ENCODE measurements at regions not wholly inside any gene's neighbourhood (a gene's known extent, or its start where the extent isn't known, plus 50 kb on each side); places are given as distances from the start of the nearest gene placed in this dataset.
A peak's percentile ranks its signal among the peaks of the same experiment; 100 is the strongest.
"Not testable (repeated sequence)": the region's sequence is repeated elsewhere in the genome, so short reads cannot be mapped to it uniquely, and the experiment has no call there.

DNA sequence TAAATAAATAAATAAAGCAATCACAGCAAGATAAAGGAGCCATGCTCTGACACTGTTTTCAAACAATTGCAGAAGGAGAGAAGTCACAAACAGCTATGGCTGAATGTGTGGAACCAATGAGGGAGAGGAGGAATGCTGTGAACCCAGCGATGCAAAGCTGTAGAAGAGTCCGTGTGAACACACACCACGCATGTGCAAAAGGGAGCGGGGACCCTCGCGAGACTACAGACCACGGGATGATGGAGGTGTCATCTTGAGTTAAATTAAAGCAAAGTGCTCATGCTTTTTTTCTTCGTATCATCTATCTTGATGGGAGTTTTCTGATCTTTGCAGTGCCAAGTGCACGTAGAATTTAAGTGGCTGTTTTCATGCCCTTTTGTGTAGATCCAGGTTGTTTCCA lies 123.8 kb upstream of the CDH5 start:
- no peak for DNase-seq (ENCODE audit: low read depth)

DNA sequence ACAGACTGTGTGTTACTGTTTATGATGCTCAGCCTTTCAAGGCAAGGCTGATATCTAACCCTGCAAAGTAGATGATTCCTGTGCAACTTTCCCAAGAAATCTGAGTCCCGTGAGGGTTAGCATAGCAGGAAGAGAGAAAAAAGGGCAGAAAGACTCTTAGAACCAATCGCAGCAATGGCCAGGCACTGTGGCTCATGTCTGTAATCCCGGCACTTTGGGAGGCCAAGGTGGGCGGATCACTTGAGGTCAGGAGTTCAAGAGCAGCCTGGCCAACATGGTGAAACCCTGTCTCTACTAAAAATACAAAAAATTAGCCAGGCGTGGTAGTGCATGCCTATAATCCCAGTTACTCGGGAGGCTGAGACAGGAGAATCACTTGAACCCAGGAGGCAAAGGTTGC lies 124.3 kb upstream of the CDH5 start:
- not testable (repeated sequence) for DNase-seq (ENCODE audit: low read depth)

DNA sequence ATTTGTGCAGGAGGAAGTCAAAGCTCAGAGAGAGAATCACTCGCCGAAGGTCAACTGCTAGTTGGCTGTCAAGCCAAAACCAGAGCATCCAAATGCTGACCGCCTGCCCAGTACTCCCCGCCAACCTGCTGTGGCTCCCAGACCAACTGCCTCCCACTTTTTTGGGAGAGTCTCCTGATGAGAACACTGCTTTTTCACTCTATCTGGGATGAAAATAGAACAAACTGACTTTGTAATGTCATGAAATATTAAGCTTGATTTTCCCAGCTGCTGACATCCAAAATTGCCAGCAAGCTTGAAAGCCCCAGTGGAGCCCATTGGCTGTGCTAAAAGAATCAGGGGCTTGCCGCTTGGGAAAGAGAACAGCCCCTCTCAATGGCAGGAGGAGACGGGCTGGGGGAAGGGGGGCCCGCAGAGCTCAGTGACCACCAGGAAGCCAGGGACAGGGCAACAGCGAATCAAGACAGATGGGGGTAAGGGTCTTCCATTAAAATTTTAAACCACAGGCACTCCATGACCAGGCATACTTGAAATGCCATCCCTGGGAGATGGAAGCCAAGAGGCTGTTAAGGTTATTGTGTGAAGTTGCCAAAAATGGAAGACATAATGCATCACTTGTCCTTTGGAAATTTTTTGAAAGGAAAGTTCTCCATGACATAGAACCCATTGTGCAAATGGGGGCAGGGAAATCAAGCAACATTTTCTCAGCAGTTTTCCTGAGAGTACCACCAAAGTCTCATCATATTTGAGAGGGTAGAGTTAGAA lies 125.7 kb upstream of the CDH5 start:
- no peak for DNase-seq (ENCODE audit: low read depth)

GRCh38 chr16:66240088-66240487 lies 126.4 kb upstream of the CDH5 start:
- no peak for DNase-seq (ENCODE audit: low read depth)

DNA sequence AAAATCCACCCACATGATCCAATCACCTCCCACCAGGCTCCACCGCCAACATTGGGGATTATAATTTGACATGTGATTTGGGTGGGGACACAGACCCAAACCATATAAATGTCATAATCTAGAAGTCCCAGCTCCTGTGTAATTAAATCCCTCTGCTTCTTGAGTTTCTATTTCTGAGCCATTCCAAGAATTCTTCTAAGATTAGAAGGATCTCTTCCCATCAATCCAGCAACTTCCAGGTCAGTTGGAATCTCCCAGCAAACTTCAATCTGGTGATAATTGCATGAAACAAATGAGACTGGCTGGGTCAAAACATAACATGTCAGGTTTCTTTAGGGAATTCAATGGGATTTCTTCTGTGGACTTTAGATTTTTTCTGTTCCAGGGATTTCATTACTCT lies 127.8 kb upstream of the CDH5 start:
- no peak for DNase-seq (ENCODE audit: low read depth)

- DNase-seq (ENCODE audit: low read depth), result no peak
These were observed 130.2 kb upstream of the CDH5 start for GRCh38 chr16:66236301-66236700.

DNA sequence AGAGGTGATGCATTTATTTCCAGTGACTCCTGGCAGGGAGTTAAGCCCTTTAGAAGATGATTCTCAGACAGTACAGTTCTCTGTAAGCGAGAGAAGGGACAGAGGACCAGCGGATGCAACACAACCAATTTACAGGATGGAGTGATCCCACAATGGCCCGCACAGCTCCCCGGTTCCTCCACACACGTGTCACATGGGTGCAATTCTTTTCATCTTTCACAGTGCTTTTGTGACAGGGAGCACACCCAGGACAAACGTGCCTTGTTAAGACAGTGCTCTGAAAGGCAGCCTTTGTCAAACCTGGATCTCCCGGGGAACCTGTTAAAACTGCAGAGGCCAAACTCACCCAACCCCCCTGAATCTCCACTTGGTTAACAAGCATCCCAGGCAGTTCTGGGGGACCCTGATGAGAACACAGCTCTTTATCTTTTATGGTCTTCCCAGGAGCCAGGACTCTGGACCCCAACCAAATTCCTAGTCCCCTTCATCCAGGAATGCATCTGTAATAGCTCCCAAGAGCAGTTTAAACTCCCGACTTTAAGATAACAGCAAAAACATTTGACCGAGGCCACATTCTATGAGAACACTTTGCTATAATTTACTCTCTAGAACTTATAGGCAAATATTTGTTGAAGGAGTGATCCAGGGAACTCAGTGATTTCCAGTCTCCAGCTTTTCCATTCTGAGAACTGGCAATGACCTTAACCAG lies 134.9 kb upstream of the CDH5 start:
- no peak for DNase-seq (ENCODE audit: low read depth)

DNA sequence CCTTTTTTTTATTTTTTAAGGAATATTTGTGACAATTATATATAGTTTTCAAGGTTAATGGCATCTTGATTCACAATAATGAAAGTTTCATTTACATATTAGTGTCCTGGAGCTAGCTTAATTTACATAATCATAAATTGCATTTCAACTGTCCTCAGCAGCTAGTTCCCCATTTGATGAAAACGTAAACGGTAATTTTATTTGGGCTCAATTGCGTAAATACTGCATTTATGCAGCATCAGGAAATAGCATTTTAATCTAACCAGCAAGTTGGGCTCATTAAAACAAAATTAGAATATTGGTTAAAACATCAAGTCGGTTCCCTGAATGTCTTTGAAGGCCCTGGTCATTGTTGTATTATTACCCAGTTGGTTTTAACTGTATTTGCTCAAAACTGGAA lies 136.8 kb upstream of the CDH5 start:
- DNase-seq (ENCODE audit: low read depth), result no peak

GRCh38 chr16:66228792-66229191 lies 137.7 kb upstream of the CDH5 start:
- peak; percentile 28 for DNase-seq (ENCODE audit: low read depth)

GRCh38 chr16:66227766-66228530 lies 138.5 kb upstream of the CDH5 start:
- DNase-seq (ENCODE audit: low read depth), result no peak

DNA sequence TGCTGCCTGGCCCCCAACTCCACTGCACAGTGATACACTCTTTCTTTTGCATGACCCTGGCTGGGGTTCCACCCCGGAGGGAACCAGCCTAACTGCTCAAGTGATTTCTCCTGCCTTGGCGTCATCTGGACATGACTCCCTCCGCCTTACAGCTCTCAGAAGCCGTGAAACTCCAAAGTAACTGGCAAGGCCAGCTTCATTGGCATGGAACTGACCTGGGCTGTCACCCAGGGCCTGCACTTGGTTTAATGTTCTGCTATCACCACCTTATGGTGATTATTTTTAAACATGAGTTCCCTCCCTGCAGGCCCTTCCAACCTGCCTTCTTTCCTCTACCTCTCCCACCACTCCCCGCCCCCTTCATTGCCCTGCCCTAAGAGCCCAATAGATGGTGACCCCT lies 139.7 kb upstream of the CDH5 start:
- DNase-seq (ENCODE audit: low read depth), result no peak

DNA sequence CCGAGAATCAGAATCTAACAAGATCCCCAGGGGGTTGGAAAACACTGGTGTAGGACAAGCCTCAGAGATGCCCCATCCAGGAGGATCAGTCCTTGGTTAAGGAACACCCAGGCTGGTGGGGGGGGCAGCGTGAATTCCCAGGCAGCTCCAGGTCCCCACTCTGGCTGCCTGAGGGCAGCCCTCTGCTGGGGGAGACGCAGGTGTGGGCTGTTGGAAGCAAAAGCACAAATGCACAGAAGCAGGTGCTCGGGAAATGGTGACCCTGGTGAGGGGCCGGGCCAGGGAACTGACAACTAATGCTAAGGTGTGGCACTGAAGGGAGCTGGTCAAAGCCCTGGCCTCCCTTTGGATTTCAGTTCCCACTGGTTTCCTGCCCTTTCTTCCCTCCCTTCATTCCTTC lies 140.8 kb upstream of the CDH5 start:
- DNase-seq (ENCODE audit: low read depth), result no peak

DNA sequence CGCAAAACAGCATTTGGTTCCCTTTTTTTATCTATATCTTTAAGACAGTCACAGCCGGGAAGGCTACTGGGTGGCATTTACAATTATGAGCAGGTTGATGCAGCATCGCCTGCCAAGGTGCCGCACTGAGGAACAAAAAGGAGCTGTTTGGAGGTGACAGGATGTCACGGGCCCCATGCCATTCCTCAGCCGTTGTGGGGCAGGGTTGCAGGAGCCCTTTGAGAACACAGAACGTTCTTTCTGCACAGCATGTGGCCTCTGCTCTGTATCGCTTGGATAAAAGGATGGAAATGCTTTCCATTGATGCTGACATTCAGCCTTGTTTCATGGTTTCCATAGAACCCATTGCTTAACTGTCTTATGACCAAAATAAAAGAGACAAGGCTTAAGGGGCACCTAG lies 141.9 kb upstream of the CDH5 start:
- no peak for DNase-seq (ENCODE audit: low read depth)

- DNase-seq (ENCODE audit: low read depth), result no peak
These were observed 142.3 kb upstream of the CDH5 start for GRCh38 chr16:66224186-66224585.

DNA sequence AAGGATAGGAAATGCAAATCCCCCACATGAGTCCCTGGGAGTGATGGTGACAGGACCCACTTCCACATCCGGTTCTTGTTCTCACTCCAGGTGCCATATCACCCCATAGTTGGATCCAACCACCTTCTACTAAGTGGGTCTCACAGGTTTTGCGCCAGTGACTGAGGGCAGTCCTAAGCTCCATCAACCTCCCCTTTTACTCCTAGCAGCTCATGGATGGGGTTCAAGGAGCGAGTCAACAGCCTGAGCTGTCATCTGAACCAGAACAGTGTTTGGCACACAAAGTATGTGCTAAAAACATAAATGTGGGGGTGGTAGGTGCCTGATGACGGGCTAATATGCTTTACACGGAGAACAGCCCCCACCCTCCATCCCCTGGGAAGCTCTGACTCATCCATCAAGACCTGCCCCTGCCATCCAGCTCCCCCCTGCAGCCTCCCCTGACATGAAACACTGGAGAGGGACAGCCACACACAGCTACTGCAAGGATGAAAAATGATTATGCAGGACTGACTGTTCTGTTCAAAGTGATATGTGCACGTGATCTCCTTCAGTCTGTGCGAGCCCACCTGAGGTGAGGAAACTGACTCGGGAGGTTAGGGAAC lies 143.2 kb upstream of the CDH5 start:
- DNase-seq (ENCODE audit: low read depth), result peak; percentile 15

GRCh38 chr16:66222756-66223155 lies 143.7 kb upstream of the CDH5 start:
- no peak for DNase-seq (ENCODE audit: low read depth)

DNA sequence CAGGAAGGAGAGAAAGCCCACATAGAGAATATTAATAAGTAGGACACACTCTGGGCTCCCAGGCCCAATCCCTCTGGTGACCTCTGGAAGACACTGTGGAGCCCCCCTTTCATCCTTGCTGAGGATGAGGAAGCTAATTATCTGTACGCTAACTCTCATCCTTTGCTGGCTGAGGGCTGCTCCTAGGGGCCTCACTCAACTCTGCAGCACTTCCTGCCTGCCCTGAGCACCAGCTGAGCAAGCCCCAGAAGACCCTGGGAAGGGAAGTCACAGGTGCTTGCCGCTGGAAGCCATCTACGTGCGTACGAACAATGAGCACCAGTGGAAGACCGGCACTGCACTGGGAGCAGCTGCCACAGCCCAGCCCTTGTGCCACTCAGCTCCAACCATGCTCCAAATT lies 145.8 kb upstream of the CDH5 start:
- no peak for DNase-seq (ENCODE audit: low read depth)

DNA sequence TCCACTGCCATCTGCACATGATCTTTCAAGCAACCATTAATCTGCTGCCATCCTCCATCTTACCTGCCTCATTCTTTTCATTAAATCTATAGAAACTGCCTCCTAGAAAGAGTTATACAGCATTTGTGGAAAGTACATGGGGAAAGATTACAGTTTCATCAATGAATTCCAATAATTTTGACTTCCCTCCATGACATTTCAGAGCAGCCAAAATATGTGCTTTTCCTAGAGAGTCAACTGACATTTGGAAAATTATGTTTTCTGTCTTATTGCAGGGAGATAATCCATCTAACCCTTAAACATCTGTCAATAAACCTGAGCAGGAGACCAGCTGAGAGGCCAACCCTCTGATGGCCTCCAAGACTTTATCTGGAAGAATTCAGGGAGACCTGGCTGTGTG lies 147.0 kb upstream of the CDH5 start:
- no peak for DNase-seq (ENCODE audit: low read depth)

DNA sequence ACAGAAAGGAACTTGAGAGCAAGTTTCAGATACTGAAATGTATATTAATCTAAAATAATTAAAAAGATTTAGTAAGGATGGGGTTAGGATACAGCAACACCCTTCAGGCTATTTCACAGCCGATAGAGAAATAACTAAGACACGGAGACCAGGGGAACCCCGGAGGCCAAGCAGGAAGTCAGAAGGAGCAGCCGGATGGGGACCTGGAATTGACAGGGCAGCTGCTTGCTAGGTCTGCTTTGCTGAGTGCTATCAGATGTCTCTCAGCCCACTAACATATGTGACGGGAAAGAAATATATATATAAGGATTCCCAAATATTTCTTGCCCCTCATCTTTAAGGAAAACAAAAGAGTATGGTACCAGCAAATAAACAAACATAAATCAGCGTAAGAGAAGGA lies 154.1 kb upstream of the CDH5 start:
- no peak for DNase-seq (ENCODE audit: low read depth)

DNA sequence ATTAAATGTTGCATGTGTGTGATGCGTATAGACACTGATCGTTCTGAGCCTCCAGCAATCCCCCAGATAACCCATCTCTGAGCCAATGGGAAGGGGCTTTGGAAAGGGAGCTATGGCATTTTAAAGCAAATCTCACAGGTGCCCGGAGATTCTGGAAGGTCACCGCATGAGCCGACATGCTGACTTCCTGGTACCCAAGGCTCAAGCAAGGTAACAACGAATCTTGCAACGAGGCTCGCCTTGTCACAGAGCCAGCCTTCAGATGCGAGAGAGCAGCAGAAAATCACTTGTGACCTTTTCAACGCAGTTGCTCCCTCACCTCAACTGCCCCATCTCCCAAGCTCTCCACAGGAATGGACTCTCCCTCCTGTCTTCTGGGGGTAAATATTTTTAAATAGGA lies 154.8 kb upstream of the CDH5 start:
- DNase-seq (ENCODE audit: low read depth), result no peak

DNA sequence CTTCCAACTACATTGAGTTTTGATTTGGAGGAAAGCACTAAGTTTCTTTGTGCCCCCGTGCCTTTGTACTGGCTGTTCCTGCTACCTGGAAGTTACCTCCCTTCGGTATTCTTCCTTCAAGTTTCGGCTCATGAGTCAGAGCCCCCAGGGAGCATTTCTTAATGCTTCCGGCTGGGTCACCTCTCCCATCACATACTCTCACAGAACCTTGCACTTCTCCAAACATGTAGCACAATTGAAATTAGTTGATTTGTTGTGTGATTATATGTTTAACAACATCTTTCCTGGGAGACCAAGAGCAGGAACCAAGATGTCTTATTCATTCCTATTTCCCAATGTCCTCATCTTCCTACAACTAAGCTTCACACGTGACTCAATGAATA lies 158.6 kb upstream of the CDH5 start:
- DNase-seq (ENCODE audit: low read depth), result peak; percentile 24

DNA sequence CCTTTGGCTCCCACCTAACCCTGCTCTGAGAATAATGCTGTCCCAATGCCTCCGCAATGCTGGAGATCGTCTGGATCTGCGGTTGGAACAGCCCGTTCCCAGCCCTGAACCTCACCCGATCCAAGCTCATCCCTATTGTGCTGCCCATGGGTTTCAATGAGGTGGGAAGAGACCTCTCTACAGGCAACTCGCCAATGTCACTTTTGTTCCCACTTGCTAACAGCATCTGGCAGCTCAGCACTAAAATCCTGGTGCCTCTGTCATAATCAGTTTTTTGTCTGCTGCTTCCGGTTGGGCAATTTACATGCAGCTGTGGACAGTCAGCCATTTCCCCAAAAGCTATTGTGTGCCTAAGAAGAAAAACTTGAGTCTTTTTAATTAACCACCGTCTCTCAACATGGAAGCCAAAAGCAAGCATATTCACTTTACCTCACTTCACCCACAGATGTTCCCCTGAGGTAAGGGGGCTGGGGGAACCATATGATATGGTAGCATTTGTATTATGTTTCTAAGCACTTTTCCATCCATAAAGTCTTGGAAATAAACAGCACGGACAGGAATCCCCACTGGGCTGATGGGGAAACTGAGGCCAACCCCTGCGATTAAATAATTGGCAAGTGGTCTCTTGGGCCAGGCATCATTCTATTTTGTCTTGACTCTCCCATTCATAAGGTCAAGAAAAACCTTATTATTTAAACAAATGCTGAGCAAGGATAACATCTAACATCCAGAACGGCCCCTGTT lies 159.2 kb upstream of the CDH5 start:
- DNase-seq (ENCODE audit: low read depth), result no peak

Measured in M059J (cell line).